H9 (cell line): ENCODE measurements at regions not wholly inside any gene's neighbourhood (a gene's known extent, or its start where the extent isn't known, plus 50 kb on each side); places are given as distances from the start of the nearest gene placed in this dataset.

ENCODE experiments used
- DNase-seq: peaks from one replicate; pipeline ENCODE4 v3.0.0-alpha.2; 2017
- H2AFZ ChIP-seq: one replicate; pipeline ENCODE4 v1.6.1; 2013; ENCODE audit warnings: mild to moderate bottlenecking, low read length, control low read depth, moderate library complexity
- H2AK5ac ChIP-seq: 2 replicates; pipeline ENCODE4 v1.6.1; 2013; ENCODE audit warnings: low read length, control low read depth, mixed read lengths; ENCODE audit not compliant: insufficient read length
- H2BK120ac ChIP-seq: one replicate; pipeline ENCODE4 v1.6.1; 2013; ENCODE audit warnings: low read depth, mild to moderate bottlenecking, low read length, control low read depth, inconsistent platforms; ENCODE audit not compliant: poor library complexity, severe bottlenecking
- H2BK12ac ChIP-seq: 2 replicates; pipeline ENCODE4 v1.6.1; 2013; ENCODE audit warnings: low read length, control low read depth, mixed read lengths, low read depth; ENCODE audit not compliant: insufficient read length
- H2BK15ac ChIP-seq: 2 replicates; pipeline ENCODE4 v1.6.1; 2013; ENCODE audit warnings: low read depth, low read length, control low read depth
- H2BK20ac ChIP-seq: one replicate; pipeline ENCODE4 v1.6.1; 2013; ENCODE audit warnings: low read depth, mild to moderate bottlenecking, low read length, control low read depth, inconsistent platforms; ENCODE audit not compliant: poor library complexity, severe bottlenecking
- H2BK5ac ChIP-seq: 2 replicates; pipeline ENCODE4 v1.6.1; 2013; ENCODE audit warnings: low read length, control low read depth, mixed read lengths; ENCODE audit not compliant: insufficient read length
- H3K14ac ChIP-seq: 2 replicates; pipeline ENCODE4 v1.6.1; 2013; ENCODE audit warnings: low read length, control low read depth; ENCODE audit not compliant: insufficient read depth
- H3K18ac ChIP-seq: 2 replicates; pipeline ENCODE4 v1.6.1; 2013; ENCODE audit warnings: low read depth, mild to moderate bottlenecking, mixed read lengths, low read length, control low read depth; ENCODE audit not compliant: insufficient read length
- H3K23ac ChIP-seq: 2 replicates; pipeline ENCODE4 v1.6.1; 2013; ENCODE audit warnings: low read length, control low read depth, mixed read lengths, low read depth; ENCODE audit not compliant: insufficient read length
- H3K23me2 ChIP-seq: 2 replicates; pipeline ENCODE4 v1.6.1; 2013; ENCODE audit warnings: low read depth, mild to moderate bottlenecking, mixed read lengths, low read length, control low read depth; ENCODE audit not compliant: insufficient read length, poor library complexity, severe bottlenecking
- H3K27ac ChIP-seq: 2 replicates; pipeline ENCODE4 v1.5.1; 2013; ENCODE audit warnings: low read length, control low read depth, mixed read lengths, low read depth; ENCODE audit not compliant: insufficient read length
- H3K27me3 ChIP-seq: 2 replicates; pipeline ENCODE4 v1.6.1; 2013; ENCODE audit warnings: low read length, control low read depth, inconsistent platforms; ENCODE audit not compliant: insufficient read depth
- H3K4ac ChIP-seq: 2 replicates; pipeline ENCODE4 v1.6.1; 2013; ENCODE audit warnings: low read depth, mild to moderate bottlenecking, control low read depth, inconsistent platforms, low read length, moderate library complexity
- H3K4me1 ChIP-seq: 2 replicates; pipeline ENCODE4 v1.6.1; 2013; ENCODE audit warnings: low read length, control low read depth, inconsistent platforms; ENCODE audit not compliant: insufficient read depth
- H3K4me2 ChIP-seq: 2 replicates; pipeline ENCODE4 v1.6.1; 2013; ENCODE audit warnings: low read length, control low read depth, mixed read lengths; ENCODE audit not compliant: insufficient read length, insufficient read depth
- H3K56ac ChIP-seq: 2 replicates; pipeline ENCODE4 v1.6.1; 2013; ENCODE audit warnings: low read depth, mild to moderate bottlenecking, mixed read lengths, low read length, control low read depth; ENCODE audit not compliant: insufficient read length
- H3K79me1 ChIP-seq: 2 replicates; pipeline ENCODE4 v1.6.1; 2013; ENCODE audit warnings: low read depth, mild to moderate bottlenecking, moderate library complexity, low read length, control low read depth, inconsistent platforms; ENCODE audit not compliant: insufficient read depth, poor library complexity, severe bottlenecking
- H3K79me2 ChIP-seq: 2 replicates; pipeline ENCODE4 v1.6.1; 2013; ENCODE audit warnings: low read length, control low read depth, inconsistent platforms; ENCODE audit not compliant: insufficient read depth
- H3K9ac ChIP-seq: 2 replicates; pipeline ENCODE4 v1.6.1; 2013; ENCODE audit warnings: low read length, control low read depth, mixed read lengths; ENCODE audit not compliant: insufficient read length; ENCODE audit errors: extremely low read depth
- H3K9me3 ChIP-seq: one replicate; pipeline ENCODE4 v1.6.1; 2013; ENCODE audit warnings: low read depth, low read length, inconsistent platforms; ENCODE audit not compliant: control insufficient read depth
- H3T11ph ChIP-seq: one replicate; pipeline ENCODE4 v1.6.1; 2013; ENCODE audit warnings: mild to moderate bottlenecking, low read length, control low read depth, inconsistent platforms
- H4K20me1 ChIP-seq: one replicate; pipeline ENCODE4 v1.6.1; 2013; ENCODE audit not compliant: control insufficient read depth, insufficient read length, insufficient read depth
- H4K5ac ChIP-seq: 2 replicates; pipeline ENCODE4 v1.6.1; 2013; ENCODE audit warnings: low read depth, mild to moderate bottlenecking, mixed read lengths, low read length, control low read depth; ENCODE audit not compliant: insufficient read length
- H4K8ac ChIP-seq: replicated peaks from 2 replicates; pipeline ENCODE4 v1.6.1; 2013; ENCODE audit warnings: low read length, control low read depth, mixed read lengths, low read depth; ENCODE audit not compliant: insufficient read length
- H4K91ac ChIP-seq: 2 replicates; pipeline ENCODE4 v1.6.1; 2013; ENCODE audit warnings: low read depth, mild to moderate bottlenecking, moderate library complexity, mixed read lengths, low read length, control low read depth; ENCODE audit not compliant: insufficient read length
- H3K27ac Mint-ChIP-seq, 3 experiments: 2 replicates in 2 of 3; 3 replicates in 1 of 3; pipeline ENCODE4 v1.8.0; 2020 to 2021; ENCODE audit warnings: mixed read lengths in 3 of 3, mild to moderate bottlenecking in 1 of 3, moderate library complexity in 1 of 3
- H3K27me3 Mint-ChIP-seq: 2 replicates; pipeline ENCODE4 v1.8.0; 2021; ENCODE audit warnings: low read depth, mild to moderate bottlenecking, moderate library complexity, mixed read lengths
- H3K36me3 Mint-ChIP-seq, 3 experiments: 2 replicates in 2 of 3; 3 replicates in 1 of 3; pipeline ENCODE4 v1.8.0; 2020 to 2021; ENCODE audit warnings: low read depth in 3 of 3, mixed read lengths in 3 of 3; ENCODE audit not compliant: insufficient read depth in 1 of 3
- H3K4me1 Mint-ChIP-seq, 2 experiments: 2 replicates each; pipeline ENCODE4 v1.8.0; 2020; ENCODE audit warnings: mixed read lengths in 2 of 2
- H3K4me3 Mint-ChIP-seq, 2 experiments: 2 replicates in 1 of 2; 3 replicates in 1 of 2; pipeline ENCODE4 v1.8.0; 2020 to 2021; ENCODE audit warnings: mild to moderate bottlenecking in 2 of 2, mixed read lengths in 2 of 2, moderate library complexity in 1 of 2
- H3K9me3 Mint-ChIP-seq, 2 experiments: 2 replicates in 1 of 2; 3 replicates in 1 of 2; pipeline ENCODE4 v1.8.0; 2020; ENCODE audit warnings: mild to moderate bottlenecking in 2 of 2, mixed read lengths in 2 of 2, moderate library complexity in 1 of 2
- CTCF ChIP-seq: fragments of 200-600 bp; sonication (generic); conservative IDR thresholded peaks from 3 replicates; pipeline ENCODE4 v1.8.0; 2021; ENCODE audit warnings: antibody characterized with exemption, mild to moderate bottlenecking
- WGBS: extraction: QIAGEN DNeasy Blood & Tissue Kit; methylation state at CpG from one replicate; pipeline ENCODE4 v1.1.7; 2013; ENCODE audit warnings: missing lambda C conversion rate, low lambda C conversion rate, mixed read lengths; ENCODE audit not compliant: insufficient read length; ENCODE audit errors: extremely low coverage; 5-methylcytosine and 5-hydroxymethylcytosine counted together

- no peaks in the 10 kb centered on the region for H3K27me3 Mint-ChIP-seq
- Histone ChIP-seq H2BK12ac (no peak overlapping the region), H3K14ac (no peak overlapping the region), H3K9me3 (peaks cover 7% of the 10 kb centered on the region), H2BK20ac (no peak overlapping the region), H3K23me2 (no peaks in the 10 kb centered on the region), H3K27ac (no peak overlapping the region), H3K18ac (no peak overlapping the region), H2AFZ (no peak overlapping the region), H3K9ac (no peak overlapping the region), H3K27me3 (no peaks in the 10 kb centered on the region), H2BK5ac (no peak overlapping the region), H3K4me2 (no peak overlapping the region), H4K5ac (no peak overlapping the region), H3K79me1 (peaks cover 3% of the 10 kb centered on the region), H3T11ph (no peak overlapping the region), H3K23ac (no peak overlapping the region), H3K4ac (no peak overlapping the region), H4K91ac (no peak overlapping the region), H2AK5ac (no peak overlapping the region), H2BK15ac (no peak overlapping the region), H3K79me2 (no peaks in the 10 kb centered on the region), H3K56ac (no peak overlapping the region), H4K20me1 (no peaks in the 10 kb centered on the region), H2BK120ac (no peak overlapping the region), H3K4me1 (no peaks in the 10 kb centered on the region), H4K8ac (no peak overlapping the region)
- DNase-seq = no peak
- H3K27ac Mint-ChIP-seq = no peak overlapping the region
- H3K4me3 Mint-ChIP-seq = no peak overlapping the region
- H3K9me3 Mint-ChIP-seq = peaks cover 4% of the 10 kb centered on the region in 2 experiments; a peak in 3 of 5 replicates
- no CpG with 5 or more reads among the region's 1 CpG for WGBS
- no peak for TF ChIP-seq CTCF
- H3K4me1 Mint-ChIP-seq = peaks cover 4 to 5% of the 10 kb centered on the region in 2 experiments; a peak in 3 of 4 replicates
- peaks cover 2 to 24% (median 18%) of the 10 kb centered on the region in 3 experiments; a peak in 6 of 7 replicates for H3K36me3 Mint-ChIP-seq
Observed at GRCh38 chr7:13715534-13715933, 273.9 kb downstream of the ETV1 start.
